ENCODE measurements at regions not wholly inside any gene's neighbourhood (a gene's known extent, or its start where the extent isn't known, plus 50 kb on each side); places are given as distances from the start of the nearest gene placed in this dataset.
A peak's percentile ranks its signal among the peaks of the same experiment; 100 is the strongest.
"Not testable (repeated sequence)": the region's sequence is repeated elsewhere in the genome, so short reads cannot be mapped to it uniquely, and the experiment has no call there.

GRCh38 chr18:7178568-7178967 is 52.3 kb upstream of the LRRC30 start:
- not testable (repeated sequence) for DNase-seq (ENCODE audit: low spot score)

GRCh38 chr18:7177116-7177744 is 53.7 kb upstream of the LRRC30 start:
- DNase-seq (ENCODE audit: low spot score) = peak; percentile 62

GRCh38 chr18:7174344-7175095 is 56.4 kb upstream of the LRRC30 start:
- DNase-seq (ENCODE audit: low spot score) = peak; percentile 28

- no peak for DNase-seq (ENCODE audit: low spot score)
Measured at GRCh38 chr18:7173216-7173615, 55.6 kb upstream of the LAMA1 start.

GRCh38 chr18:7172611-7173010 is 55.0 kb upstream of the LAMA1 start:
- DNase-seq (ENCODE audit: low spot score) = no peak

GRCh38 chr18:7170292-7170691 is 52.7 kb upstream of the LAMA1 start:
- no peak for DNase-seq (ENCODE audit: low spot score)

GRCh38 chr18:7169601-7170000 is 52.0 kb upstream of the LAMA1 start:
- no peak for DNase-seq (ENCODE audit: low spot score)

DNA sequence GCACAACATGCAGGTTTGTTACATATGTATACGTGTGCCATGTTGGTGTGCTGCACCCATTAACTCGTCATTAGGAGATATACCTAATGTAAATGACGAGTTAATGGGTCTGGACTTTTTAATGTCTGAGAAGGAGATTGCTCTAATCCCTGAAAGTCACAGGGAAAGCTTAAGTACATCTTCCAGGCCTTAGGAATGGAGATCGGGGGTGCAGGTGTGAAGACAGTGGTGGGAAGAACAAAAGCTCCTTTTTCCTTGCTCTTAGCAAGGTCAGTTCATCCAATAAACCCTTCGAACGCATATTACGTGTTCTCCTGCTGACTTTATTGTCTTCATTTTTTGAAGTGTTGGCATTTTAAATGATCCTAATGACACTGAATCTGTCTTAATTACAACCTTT is 50.8 kb upstream of the LAMA1 start:
- no peak for DNase-seq (ENCODE audit: low spot score)

Measured in pons (tissue), 1 donor.